Stimulated activated CD8-positive, alpha-beta memory T cell treated with anti-CD3 and anti-CD28 coated beads, Interleukin-2, amount 100 ng/mL, for 48 hours (primary cell): ENCODE measurements at regions not wholly inside any gene's neighbourhood (a gene's known extent, or its start where the extent isn't known, plus 50 kb on each side); places are given as distances from the start of the nearest gene placed in this dataset.

Source experiments
- DNase-seq, 2 donors: peaks; one replicate each; pipeline ENCODE4 v3.0.0-alpha.2; 2020; ENCODE audit warnings: low read depth in 2 of 2

- no peak for DNase-seq
These were observed 427.2 kb downstream of the EPHA4 start for GRCh38 chr2:221144909-221145308.

DNA sequence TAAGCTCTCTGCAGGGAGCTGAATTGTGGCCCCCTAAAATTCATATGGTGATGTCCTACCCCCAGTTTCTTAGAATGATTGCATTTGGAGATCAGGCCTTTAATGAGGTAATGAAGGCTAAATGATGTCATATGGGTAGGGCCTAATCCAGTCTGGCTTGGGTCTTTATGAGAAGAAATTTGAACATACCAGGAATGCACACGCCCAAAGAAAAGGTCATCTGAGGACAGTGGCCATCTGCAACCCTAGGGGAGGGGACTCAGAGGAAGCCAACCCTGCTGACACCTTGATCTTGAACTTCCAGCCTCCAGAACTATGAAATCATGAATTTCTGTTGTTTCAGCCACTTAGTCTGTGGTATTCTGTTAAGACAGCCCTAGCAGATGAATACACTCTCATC is 426.7 kb downstream of the EPHA4 start:
- no peak for DNase-seq

- DNase-seq: no peak
These were observed 418.9 kb downstream of the EPHA4 start for GRCh38 chr2:221153226-221153625.

GRCh38 chr2:221154176-221154575 is 417.9 kb downstream of the EPHA4 start:
- DNase-seq: no peak

DNA sequence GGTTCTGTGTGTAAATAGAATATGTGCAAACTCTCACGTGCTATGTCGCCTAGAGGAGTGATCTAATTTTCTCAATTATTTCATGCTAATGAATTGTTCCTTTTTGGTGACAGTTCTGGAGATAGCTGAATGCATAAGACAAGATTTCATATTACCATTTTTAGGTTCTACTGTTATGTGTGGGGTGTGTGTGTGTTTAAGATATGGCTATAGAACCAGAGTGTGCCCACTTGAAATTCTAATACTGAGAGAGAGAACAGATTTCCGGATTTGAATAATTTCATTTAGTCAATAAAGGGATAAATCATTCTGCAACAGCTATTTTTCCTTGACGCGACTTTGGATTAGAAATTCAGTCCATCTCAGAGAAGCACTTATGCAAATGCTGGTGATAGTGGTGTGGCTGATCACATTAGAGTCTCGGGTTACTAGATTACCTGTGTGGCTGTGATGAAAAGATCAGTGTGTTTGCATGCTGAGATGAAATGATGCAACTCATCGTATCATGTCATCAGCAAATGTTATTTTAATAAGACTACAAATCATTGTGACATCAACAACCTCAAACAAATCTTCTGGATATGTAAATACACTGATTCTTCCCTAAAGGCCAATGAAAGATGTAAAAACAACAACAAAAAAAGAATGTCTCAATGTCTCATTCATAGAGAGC is 415.9 kb downstream of the EPHA4 start:
- no peak for DNase-seq

DNA sequence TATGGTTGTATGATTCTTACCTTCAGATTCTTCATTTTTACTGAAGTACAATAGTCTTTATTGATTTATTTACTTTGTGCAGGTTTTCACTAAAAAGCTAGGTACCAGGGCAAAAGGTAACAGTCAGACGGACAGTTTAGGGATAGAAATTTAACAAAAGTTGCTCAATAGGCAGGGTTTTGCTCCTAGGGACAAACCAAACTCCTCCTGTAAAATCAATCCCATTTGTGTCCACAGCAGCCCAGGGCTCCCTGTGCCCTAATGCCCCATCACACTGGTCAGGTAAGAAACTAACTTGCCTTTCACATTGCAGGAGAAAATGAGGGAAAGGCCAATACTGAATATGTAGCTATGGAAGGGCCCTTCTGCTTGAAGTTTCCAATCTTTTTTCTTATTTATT is 410.9 kb downstream of the EPHA4 start:
- no peak for DNase-seq

- no peak for DNase-seq
These were observed 405.8 kb downstream of the EPHA4 start for GRCh38 chr2:221166292-221166691.

- DNase-seq: no peak
These were observed 404.5 kb downstream of the EPHA4 start for GRCh38 chr2:221167561-221167960.

DNA sequence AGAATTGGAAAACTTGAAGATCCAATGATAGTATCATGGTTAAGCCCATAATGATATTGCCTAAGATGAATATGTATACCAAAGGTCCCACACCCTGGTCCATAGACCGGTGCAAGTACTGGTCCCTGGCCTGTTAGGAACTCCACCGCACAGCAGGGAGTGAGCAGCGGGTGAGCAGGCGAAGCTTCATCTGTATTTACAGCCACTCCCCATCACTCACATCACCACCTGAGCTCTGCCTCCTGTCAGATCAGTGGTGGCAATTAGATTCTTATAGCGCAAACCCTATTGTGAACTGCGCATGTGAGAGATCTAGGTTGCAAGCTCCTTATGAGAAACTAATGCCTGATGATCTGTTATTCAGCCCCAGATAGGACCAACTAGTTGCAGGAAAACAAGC is 402.4 kb downstream of the EPHA4 start:
- no peak for DNase-seq

GRCh38 chr2:221170548-221170947 is 401.6 kb downstream of the EPHA4 start:
- no peak for DNase-seq

- no peak for DNase-seq
These were observed 395.4 kb downstream of the EPHA4 start for GRCh38 chr2:221176667-221177066.

- DNase-seq: no peak
These were observed 394.0 kb downstream of the EPHA4 start for GRCh38 chr2:221178139-221178538.

DNA sequence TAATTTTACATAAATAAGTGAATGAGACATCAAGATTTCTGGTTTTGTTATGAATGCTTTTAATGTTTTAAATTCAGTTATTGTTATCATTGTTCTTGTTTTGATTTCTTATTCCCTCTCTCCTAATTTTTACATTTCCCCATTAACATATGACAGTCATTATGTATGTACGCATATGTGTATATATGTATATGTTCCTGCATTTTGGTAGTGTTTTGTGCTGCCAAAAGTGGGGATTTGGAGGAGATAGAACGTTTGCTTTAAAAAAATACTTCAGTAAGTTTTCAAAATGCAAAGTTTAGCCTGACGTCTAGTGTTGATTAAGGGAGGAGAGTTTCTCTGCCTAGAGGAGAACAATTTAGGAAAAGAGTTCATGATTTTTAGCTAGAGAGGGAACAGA is 385.2 kb downstream of the EPHA4 start:
- DNase-seq: no peak

DNA sequence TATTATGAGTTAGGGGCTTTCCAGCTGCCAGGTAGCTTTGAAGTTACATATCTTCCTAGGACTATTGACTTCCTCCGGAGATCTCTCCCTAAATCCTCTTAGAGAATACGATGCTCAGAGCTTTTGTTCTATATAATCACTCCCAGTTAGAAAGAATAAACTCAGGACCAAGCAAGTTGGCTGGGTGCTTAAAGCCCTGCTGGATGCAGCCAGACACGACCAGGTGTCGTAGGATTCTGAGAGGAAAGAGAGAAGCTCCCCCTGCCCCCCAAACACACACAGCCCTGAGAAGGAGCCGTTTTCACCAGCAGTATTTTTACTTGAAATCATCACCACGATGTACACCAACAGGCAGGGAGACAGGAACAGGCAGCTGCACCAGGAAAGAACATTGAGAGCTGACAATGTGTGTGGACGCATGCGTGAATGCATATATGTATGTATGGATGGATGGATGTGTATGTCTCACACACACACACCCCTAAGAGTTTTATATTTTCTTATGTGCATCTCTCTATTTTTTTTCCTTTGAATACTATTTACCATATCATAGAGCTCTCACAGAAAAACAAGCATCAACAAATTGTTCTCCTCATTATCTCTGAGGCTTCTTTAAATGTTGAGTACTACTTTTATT is 382.6 kb downstream of the EPHA4 start:
- no peak for DNase-seq

GRCh38 chr2:221195829-221196228 is 376.3 kb downstream of the EPHA4 start:
- no peak for DNase-seq

- no peak for DNase-seq
These were observed 374.8 kb downstream of the EPHA4 start for GRCh38 chr2:221197225-221197856.

DNA sequence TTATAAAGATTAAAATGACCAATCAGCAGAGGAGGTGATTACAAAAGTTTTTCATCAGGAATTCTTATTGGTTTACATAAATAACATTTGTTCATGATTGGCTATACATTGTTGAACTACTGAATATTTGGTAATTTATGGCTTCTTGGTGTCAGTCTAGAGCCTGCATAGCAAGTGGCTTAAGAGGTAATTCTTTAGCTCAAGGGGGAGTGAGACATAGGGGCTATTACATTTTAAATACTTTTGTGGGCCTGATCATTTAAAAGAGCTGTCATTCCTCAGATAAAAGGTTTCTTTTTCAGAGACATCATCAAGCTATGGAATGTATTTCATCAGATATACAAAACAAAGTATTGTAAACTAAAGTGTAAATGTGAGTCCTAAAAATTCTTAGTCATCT is 373.8 kb downstream of the EPHA4 start:
- no peak for DNase-seq

- DNase-seq: no peak
These were observed 371.8 kb downstream of the EPHA4 start for GRCh38 chr2:221200184-221200839.

DNA sequence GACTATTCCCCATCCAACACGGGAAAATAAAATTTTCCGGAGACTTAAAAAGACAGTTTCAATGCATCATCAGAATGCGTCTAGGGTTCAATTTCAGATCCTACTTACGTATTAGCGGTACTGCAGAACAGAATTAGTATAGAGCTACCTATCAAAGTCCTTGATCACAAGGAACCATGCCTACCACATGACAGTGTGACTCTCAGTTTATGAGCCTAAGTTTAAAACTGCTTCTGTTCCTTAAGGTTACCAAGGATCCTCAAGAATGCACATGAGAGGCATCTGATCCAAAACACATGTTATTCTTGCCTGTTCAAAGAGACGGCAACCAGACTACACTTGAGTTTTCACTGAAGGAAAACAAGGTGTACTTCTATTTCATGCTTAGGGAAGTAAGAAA is 369.7 kb downstream of the EPHA4 start:
- DNase-seq: no peak

DNA sequence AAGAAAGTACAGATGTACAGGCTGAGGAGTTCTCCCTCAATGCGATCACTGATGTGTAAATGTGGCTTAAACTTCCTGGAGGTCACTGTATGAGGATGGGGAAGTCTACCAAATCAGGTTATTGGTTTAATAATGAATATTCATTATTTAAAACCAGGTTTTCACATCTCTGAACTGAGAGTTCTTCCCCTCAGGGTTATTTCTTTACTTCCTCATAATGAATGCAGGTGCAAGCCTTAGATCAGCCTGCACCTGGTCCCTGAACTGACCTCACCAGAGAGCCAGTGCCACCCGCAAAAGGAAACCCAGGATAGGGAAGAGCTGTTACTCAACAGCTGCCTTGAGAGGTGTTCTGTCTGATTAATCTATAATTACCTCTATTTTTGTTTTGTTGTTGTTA is 369.0 kb downstream of the EPHA4 start:
- no peak for DNase-seq

GRCh38 chr2:221203856-221204255 is 368.2 kb downstream of the EPHA4 start:
- DNase-seq: no peak

DNA sequence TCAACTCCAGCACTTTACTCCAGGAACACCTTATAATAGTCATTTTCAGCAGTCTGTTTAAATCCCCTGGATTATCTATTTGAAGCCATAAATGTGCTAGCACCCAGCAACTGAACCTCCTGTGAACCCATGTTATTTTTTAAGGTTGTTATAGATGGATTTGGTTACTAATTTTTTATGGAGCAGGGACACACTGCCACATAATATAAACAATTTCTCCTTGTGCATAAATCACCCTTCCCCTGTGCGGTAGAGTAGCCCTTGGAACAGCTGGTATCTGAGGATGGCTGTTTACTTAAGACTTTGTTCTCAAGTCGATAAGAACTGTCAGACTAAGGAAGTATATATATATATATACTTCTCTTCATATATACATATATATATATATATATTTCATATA is 367.4 kb downstream of the EPHA4 start:
- no peak for DNase-seq
